ENCODE measurements at regions not wholly inside any gene's neighbourhood (a gene's known extent, or its start where the extent isn't known, plus 50 kb on each side); places are given as distances from the start of the nearest gene placed in this dataset.

DNA sequence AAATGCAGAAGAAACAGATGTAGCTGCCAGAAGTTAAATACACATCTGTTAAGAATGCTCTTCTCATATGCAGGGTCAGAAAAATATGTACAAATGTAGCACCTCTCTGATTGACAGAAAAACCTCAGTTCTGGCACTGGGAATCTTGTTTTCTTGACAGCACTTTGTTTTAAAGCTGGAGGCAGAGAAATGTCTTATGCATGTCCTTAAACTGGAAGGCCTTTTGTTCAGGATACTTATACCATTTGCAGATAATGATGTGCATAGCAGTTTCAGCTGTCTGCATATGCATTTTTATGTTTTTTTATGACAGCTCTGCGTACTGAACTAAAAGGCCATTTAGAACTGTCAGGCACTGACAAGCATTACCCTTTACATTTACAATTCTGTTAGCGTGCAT, 567.9 kb downstream of the EBF1 start:
- TF ChIP-seq EP300 (IDR thresholded peaks at IDR 0.05) (no peak), POLR2A (IDR thresholded peaks at IDR 0.05) (no peak), POLR2AphosphoS5 (IDR thresholded peaks at IDR 0.05) (no peak)
- TF ChIP-seq, protein P1, sequence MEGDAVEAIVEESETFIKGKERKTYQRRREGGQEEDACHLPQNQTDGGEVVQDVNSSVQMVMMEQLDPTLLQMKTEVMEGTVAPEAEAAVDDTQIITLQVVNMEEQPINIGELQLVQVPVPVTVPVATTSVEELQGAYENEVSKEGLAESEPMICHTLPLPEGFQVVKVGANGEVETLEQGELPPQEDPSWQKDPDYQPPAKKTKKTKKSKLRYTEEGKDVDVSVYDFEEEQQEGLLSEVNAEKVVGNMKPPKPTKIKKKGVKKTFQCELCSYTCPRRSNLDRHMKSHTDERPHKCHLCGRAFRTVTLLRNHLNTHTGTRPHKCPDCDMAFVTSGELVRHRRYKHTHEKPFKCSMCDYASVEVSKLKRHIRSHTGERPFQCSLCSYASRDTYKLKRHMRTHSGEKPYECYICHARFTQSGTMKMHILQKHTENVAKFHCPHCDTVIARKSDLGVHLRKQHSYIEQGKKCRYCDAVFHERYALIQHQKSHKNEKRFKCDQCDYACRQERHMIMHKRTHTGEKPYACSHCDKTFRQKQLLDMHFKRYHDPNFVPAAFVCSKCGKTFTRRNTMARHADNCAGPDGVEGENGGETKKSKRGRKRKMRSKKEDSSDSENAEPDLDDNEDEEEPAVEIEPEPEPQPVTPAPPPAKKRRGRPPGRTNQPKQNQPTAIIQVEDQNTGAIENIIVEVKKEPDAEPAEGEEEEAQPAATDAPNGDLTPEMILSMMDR (IDR thresholded peaks at IDR 0.05) = no peak
